ENCODE measurements at regions not wholly inside any gene's neighbourhood (a gene's known extent, or its start where the extent isn't known, plus 50 kb on each side); places are given as distances from the start of the nearest gene placed in this dataset.
"Not testable (repeated sequence)": the region's sequence is repeated elsewhere in the genome, so short reads cannot be mapped to it uniquely, and the experiment has no call there.

DNA sequence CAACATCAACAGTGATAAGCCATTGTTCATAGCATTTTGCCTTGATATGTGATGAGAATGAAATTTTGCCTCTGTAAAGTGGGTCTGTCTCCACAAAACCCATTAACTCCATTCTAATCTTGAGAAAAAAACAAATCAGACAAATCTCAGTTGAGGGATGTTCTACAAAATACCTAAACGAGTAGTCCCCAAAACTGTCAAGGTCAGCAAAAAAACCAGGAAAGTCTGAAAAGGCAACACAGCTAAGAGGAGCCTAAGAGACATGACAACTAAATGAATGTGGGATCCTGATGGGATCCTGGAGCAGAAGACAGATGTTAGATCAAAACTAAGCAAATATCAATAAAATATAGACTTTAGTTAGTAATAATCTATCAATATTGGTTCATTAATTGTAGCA, 431.6 kb upstream of the SPTLC3 start:
- no peak for DNase-seq (ENCODE audit: low read depth in 2 of 2)

DNA sequence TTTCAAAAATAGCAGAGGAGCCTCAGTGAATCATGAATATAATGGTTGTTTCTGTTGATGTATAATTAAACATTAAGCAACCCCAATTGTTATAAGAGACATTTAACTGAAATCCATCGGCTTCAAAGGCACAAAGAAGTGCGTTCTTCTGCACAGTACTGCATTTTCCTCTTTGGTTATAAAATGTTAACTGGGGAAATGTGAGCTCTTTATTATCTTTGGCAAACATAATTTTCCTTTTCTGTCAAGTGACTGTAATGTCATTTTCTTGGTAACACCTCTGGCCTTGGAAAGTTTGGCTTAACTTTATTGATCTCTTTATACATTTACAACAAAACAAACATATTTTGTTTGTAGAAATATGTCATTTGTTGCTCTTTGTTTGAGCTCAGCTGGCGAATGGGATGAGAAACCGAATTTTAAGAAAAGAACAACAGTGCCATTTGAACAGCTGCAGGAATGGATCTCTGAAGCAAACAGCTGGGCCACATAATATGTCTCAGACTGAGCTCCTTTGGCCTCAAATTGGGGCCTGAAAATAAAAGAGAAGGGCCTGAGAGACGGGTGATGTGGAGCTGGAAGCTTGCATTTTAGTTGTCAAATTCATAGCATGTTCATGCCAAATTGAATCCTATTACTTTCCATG, 427.0 kb upstream of the SPTLC3 start:
- DNase-seq (ENCODE audit: low read depth in 2 of 2), result no peak

DNA sequence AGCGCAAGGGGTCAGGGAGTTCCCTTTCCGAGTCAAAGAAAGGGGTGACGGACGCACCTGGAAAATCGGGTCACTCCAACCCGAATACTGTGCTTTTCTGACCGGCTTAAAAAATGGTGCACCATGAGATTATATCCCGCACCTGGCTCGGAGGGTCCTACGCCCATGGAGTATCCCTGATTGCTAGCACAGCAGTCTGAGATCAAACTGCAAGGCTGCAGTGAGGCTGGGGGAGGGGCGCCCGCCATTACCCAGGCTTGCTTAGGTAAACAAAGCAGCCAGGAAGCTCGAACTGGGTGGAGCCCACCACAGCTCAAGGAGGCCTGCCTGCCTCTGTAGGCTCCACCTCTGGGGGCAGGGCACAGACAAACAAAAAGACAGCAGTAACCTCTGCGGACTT, 426.1 kb upstream of the SPTLC3 start:
- not testable (repeated sequence) for DNase-seq (ENCODE audit: low read depth in 2 of 2)

DNA sequence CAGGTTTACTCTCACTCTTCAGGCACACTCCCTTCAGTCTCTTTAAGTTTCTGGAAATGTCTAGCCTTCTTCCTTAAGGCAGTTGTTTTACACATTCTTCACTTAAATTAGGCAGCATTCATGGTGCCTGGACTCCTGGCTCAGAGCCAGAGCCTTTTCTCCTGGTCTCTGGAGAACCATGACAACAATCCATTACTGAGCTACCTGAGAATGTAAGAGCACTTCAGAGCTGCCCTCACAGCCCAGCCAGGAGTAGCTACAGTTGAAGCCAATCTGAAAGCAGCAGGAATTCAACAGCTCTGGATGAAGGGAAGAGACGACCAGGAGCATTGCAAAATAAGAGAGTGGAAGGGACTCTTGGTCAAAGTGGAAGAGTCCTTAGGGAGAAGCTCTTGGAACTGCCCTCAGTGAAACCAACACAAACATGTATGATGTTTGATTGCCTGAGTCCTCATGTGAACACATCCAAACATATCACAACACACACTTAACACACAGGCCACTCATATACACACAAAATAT, 416.8 kb upstream of the SPTLC3 start:
- DNase-seq (ENCODE audit: low read depth in 2 of 2), result no peak

DNA sequence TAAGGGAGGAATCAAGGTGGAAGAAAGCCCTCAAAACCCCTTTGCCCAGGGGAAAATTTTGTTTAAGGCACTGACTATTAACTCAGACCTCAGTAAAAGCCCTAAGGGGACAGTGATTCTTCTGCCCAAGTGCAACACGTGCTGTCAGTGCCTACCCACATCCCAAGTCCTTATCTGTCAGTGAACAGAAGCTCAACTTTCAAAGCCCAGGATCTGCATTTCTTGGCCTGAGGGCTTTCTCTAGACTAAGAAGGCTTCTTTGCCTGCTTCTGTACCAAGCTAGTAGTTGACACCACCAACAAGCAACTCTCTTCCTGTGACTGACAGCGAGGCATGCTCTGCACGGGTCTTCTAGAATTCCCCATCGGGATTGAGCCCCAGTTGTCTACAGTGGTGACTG, 416.0 kb upstream of the SPTLC3 start:
- no peak for DNase-seq (ENCODE audit: low read depth in 2 of 2)

DNA sequence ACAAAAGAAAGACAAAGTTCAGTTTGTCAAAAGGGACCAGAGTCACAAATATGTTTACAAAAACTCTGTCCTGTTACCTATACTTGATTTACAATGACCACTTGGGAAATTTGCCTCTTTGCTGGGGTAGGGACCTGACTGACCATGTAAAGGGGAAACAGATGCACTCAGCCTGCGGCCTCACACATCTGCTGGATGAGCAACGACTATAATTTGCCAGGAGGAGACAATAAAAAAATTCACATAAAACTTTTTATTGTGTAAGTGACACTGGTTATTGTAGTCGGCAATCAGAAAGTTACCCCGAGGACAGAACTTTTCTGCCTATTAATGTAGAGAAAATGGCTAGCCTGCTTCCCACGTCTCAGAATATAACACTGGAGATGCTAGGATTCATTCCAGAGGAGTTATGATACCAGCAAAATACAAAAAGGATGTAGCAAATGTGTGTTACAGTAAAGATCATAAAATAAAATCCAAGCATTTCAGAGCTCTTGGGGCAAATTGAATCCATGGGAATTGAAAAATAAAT, 415.4 kb upstream of the SPTLC3 start:
- DNase-seq (ENCODE audit: low read depth in 2 of 2), result no peak

DNA sequence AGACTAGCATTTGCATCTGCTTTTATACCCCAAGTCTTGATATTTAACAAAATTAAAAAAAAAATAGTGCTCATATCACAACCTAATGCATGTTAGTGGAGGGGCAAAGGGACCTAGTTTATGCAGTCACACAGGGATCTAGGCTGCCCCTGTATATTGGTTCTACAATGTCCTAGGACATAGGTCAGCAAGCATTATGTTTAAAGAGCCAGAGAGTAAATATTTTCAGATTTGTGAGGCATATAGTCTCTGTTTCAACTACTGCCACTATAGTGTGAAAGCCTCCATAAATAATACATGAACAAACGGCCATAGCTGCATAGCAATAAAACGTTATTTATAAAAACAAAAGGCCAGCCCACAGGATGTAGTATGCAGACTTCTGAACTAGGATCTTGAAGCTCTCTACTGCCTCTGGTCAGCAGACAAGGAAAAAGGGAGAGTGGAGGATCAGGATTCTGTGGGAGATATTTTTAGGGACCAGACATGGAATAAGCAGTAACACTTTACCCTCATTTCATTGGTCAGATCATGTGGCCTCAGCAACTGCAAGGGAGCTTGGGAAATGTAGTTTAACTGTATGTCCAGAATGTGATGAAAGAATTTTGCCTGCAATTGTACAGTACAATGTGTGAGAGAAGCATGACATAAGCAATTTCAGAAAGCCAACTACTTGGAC, 414.2 kb upstream of the SPTLC3 start:
- DNase-seq (ENCODE audit: low read depth in 2 of 2), result no peak

DNA sequence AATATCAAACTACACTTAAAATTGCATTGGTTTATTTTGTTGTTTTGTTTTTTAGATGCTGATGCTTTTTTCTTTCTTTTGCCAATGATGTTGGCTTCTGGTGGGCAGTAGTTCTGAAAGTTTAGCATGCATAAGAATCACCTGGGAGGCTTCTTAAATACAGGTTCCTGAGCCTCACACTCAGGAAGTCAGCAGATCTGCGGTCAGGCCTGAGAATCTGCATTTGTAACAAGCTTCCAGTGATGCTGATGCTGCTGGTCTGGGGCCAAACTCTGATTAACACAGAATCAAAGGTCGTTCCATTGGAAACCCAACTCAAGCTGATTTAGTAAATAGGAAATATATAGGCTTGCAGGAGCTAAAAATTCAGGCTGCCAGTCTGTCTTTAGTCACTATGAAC, 412.9 kb upstream of the SPTLC3 start:
- no peak for DNase-seq (ENCODE audit: low read depth in 2 of 2)

DNA sequence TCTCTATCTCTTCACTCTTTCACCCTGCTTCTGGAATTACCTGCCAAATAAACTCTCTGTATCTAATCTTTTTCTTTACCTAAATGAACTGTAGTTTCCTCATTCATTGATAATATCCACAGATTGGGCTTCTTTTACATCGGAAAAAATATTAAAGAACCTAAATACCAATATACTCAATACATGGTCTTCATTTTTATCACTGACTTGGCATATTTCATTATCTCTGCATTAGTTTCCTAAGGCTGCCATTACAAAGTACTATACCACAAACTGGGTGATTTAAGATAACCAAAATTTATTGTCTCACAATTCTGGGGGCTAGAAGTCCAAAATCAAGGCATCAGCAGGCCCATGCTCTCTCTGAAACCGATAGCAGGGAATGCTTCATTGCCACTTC, 411.9 kb upstream of the SPTLC3 start:
- no peak for DNase-seq (ENCODE audit: low read depth in 2 of 2)

DNA sequence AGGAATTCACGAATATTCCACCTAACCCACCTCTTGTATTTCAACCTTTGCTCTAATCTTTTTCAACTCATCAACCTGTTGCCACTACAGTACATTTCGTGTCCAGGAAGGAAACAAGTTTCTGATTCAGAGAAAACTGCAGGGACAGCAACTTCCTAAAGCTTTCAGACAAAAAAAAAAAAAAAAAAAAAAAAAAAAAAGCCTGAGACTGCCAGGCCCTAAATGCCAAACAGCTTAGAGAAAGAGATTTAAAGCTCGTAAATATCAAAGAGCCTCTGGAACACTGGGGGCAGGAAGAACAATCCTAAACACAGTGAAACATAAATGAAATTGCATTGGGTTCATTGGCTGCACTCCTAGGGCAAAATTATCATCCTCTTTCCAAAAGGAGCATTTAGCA, 411.2 kb upstream of the SPTLC3 start:
- no peak for DNase-seq (ENCODE audit: low read depth in 2 of 2)

DNA sequence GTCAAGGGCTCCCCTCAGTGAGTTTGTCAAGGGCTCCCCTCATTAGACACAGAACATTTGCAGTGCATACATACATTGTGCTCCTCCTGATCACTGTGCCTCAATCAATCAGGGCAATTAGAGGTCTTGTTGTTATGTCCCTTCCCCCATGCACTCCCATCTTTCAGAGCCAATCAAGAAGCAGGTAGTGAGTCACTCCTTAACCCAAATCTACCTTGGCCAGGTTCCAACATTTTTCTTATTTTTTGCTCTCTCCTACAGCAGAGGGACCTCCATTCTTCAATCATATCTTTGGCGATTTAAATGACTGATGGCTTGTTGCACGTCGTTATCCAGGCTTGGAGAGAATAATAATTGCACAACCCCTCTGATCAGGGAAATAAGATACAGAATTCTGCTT, 409.9 kb upstream of the SPTLC3 start:
- no peak for DNase-seq (ENCODE audit: low read depth in 2 of 2)

DNA sequence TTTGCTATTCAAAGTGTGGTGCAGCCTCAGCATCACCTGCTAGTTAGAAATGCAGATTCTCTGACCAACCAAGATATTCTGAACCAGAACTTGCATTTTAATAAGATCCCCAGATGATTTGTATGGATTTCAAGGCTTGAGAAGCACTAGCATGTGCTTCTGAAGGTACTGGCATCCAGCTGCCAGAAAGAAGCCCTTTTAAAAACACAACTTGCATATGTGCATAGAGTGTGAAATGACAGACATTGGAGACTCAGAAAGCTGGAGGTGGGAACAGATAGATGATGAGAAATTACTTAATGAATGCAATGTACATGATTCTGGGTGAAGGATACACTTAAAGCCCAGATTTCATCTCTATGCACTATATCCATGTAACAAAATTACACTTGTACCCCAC, 409.3 kb upstream of the SPTLC3 start:
- DNase-seq (ENCODE audit: low read depth in 2 of 2), result no peak

DNA sequence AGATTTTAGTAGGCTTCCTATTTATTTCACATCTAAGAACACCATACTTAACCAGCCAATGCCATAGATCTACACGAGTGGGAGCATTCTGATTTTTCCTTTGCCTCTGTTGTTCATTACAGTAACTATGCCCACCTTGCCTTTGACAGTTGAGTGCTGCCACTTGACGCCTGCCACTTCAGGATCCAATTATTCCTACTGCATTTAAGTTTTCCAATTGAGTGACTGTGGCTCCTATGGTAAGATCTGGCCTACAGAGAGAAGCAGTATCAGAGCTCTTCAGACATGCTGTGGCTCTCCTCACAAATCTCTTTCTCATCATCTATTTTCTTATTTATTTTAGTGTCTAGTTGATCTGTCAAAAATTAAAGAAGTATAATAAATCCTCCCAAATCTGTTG, 403.0 kb upstream of the SPTLC3 start:
- no peak for DNase-seq (ENCODE audit: low read depth in 2 of 2)

DNA sequence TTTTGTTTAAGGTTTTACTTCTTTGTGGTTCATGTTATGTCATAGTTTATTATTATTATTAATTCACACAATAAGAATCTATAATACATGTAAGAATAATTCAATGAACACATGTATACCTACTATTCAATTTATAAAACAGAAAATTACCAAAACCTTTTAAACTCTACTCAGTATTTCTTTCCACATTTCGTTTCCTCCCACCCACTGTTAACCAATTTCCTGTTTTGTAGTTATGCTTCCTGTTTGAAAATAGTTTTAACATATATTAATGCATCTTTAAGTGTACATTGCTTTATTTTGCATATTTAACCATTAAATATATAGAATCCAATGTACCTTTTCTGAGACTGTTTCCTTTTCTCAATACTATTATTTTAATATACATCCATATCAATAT, 397.9 kb upstream of the SPTLC3 start:
- DNase-seq (ENCODE audit: low read depth in 2 of 2), result no peak

DNA sequence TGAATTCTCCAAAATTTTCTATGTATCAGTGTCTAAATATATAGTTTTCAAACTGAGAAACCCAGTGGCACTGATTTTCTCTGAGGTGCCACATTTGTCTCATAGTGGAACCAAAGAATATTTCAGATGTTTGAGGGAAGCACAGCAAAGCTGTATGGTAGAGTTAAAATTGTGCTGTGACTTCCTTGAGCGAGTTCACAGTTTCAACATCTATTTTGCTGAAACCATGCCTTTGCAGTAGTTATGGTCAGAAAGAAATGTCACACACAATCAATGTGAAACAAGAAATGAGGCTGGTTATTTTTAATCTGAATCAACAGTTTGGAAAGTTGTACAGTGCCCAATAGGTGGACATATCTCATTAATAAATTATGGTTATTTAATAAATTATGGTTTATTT, 394.0 kb upstream of the SPTLC3 start:
- no peak for DNase-seq (ENCODE audit: low read depth in 2 of 2)

DNA sequence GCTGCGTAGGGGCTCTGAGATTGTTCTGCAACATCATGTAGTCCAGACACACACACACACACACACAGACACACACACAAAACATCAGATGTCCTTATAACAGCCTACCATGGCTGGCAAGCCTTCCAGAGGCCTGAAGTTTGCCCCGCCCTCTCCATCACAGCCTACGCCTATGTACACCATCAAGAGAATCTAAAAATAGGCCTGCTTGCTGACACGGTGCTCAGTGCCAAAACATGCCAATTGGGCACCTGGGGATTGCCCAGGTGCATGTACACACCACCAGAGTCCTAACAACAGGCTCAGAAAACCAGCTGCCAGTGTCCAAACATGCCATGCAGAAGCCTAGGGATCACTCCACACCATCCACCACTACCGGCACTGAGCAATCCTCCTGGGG, 391.7 kb upstream of the SPTLC3 start:
- DNase-seq (ENCODE audit: low read depth in 2 of 2), result no peak

DNA sequence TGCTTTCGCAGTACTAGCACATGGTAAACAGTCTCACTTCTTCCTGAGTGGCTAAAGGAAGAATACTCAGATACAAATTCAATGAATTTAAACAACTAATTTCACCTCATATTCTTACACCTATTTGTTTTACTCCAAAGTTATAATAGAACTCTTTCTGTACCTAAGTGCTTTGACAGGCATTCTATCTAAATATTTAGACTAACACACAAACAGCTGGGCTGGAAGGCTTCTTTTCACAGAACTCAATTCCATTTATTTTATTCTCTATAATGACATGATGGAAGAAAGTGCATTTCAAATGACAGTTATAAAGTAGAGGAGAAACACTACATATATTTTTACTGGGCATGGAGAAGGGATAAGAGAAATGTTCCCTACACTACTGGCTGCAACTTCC, 384.9 kb upstream of the SPTLC3 start:
- DNase-seq (ENCODE audit: low read depth in 2 of 2), result no peak

DNA sequence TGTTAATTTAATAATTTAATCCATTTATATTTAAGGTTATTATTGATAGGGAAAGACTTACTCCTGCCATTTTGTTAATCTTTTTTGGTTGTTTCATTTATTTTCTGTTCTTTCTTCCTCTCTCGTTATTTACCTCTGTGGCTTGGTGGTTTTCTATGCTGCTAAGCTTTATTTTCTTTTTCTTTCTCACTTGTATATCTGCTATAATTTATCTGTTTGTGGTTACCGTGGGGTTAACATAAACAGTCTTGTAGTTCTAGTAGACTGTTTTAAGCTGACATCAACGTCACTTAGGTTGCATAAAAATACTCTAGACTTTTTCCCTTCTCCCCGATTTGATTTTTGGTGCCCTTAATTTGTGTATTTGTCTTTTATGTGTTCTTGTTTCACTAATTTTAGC, 381.3 kb upstream of the SPTLC3 start:
- DNase-seq (ENCODE audit: low read depth in 2 of 2), result no peak

DNA sequence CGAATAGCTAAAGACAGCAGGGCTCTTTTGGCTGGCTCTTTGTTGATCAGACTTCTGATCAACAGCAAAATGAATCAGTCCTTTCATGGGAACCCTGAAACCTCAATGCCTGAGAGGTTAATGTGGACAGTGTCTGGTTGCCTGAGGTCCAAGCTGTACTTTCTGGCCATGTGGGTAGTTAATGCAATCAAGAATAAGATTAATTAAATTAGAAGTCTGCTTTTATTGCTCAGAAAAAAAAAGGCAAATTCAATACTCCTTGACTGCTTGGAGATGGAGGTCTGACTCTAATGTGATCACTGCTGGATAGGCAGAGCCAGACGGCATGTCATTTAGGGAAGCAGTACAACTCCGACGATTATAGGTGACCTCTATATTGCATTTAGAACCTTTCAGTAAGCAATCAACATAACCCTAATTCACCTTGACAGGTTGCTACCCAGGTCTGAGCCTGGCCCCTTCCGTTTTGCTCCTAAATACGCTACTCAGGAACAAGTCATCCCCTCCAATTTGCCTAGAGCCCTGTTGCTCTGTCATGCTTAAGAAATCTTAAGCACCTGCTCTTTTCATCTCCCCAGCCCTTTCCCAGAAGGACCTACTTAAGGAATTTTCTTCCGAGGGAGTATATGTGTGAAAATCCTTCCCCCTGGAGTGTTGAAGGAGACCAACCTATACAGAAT, 370.0 kb upstream of the SPTLC3 start:
- DNase-seq (ENCODE audit: low read depth in 2 of 2), result no peak

DNA sequence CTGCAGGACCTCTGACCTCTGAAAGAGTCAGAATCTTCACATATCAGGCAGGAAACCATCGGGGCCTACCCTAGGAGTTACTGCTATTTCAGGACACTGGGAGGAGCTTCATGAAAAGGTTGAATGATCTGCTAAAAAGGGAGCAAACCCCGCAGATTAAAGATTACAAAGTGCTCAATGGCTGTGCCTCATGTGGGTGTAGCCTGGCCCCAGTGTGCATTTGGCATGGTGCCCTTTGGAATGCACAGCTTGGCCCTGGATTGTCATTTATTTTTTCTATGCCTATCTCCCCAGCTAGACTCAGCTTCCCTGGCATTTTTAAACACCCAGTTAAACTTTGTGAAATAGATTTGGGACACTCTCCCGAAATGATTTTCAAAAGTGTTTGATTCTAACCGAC, 368.5 kb upstream of the SPTLC3 start:
- no peak for DNase-seq (ENCODE audit: low read depth in 2 of 2)

DNA sequence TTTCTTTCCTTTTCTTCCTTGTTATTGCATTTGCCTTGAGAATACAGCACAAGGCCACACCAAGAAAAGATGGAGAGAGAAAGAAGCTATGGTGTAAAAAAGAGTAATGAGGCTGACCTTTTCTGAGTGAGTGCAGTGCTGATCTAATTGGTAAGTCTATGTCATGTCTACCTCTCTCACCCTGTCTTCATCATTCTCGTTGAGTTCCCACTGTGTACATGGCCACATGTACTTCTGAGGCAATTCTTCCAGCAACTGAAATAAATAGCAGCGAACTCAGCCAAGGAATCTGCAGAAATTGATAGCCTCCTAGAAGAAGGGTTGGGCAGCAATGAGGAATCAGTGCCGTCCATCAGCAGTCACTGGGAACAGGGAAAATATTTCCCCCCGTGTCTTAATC, 367.2 kb upstream of the SPTLC3 start:
- no peak for DNase-seq (ENCODE audit: low read depth in 2 of 2)

DNA sequence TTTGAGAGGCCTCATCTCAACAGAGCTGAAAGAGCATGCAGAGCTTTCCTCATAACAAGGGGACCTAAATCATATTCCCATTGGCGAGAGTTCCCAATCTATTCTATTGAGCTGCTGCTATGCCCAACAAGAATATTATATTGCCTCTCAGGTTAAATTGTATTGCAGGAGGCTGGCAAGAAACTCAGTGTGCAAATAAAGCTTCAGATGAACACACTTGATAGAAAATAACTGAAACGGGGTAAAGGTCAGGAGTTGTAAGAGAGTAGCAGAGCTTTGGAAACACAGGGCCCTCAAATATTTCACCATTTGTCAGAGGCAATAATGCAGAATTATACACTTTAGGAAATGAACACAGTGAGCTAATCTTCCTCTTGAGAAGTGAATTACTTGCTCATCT, 364.3 kb upstream of the SPTLC3 start:
- DNase-seq (ENCODE audit: low read depth in 2 of 2), result no peak

DNA sequence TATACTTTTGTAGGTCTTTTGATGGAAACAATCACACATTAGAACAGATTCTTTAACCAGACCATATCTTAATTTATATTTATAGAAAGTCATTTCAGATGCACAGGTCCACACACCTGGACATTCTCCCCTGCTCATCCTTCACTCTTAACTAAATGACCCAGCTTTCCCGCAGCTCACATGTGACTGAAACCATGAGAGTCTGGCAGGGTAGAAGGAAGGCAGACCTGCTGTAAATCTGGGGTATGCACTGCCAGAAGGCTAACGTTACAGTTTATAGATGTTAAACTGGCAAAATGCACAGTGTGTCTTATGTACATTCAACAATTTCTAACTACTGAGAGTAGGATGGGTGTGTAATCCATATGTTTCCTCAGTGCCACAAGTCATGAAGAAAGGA, 359.5 kb upstream of the SPTLC3 start:
- DNase-seq (ENCODE audit: low read depth in 2 of 2), result no peak
